Urinary bladder (tissue), 3 donors: ENCODE measurements at regions not wholly inside any gene's neighbourhood (a gene's known extent, or its start where the extent isn't known, plus 50 kb on each side); places are given as distances from the start of the nearest gene placed in this dataset.

ENCODE experiments used
- DNase-seq: peaks from one replicate; pipeline ENCODE4 v3.0.0-alpha.2; 2015; ENCODE audit errors: extremely low spot score
- H3K27ac ChIP-seq: one replicate; pipeline ENCODE4 v1.5.1; 2013; ENCODE audit warnings: low read depth, mild to moderate bottlenecking, moderate library complexity
- H3K36me3 ChIP-seq: one replicate; pipeline ENCODE4 v1.6.1; 2013; ENCODE audit warnings: mild to moderate bottlenecking, moderate library complexity; ENCODE audit not compliant: insufficient read depth
- H3K4me1 ChIP-seq: one replicate; pipeline ENCODE4 v1.6.1; 2013; ENCODE audit warnings: mild to moderate bottlenecking, moderate library complexity; ENCODE audit not compliant: insufficient read depth
- H3K4me3 ChIP-seq: one replicate; pipeline ENCODE4 v1.5.1; 2013; ENCODE audit warnings: low read depth, low read length
- WGBS: extraction: QIAGEN DNeasy Blood & Tissue Kit; methylation state at CpG from one replicate; pipeline ENCODE4 v1.1.7; 2013; 5-methylcytosine and 5-hydroxymethylcytosine counted together
- donor health status: healthy with polysubstance abuse.
- donor health status: healthy.

- Histone ChIP-seq H3K27ac (no peak overlapping the region), H3K36me3 (no peaks in the 10 kb centered on the region), H3K4me1 (no peaks in the 10 kb centered on the region), H3K4me3 (no peak overlapping the region)
- DNase-seq: no peak
- WGBS: 88% methylated on average over 6 of the region's 6 CpGs
Measured at GRCh38 chr6:4510317-4510716, 265.9 kb upstream of the CDYL start.

GRCh38 chr6:4509506-4509905 lies 266.7 kb upstream of the CDYL start:
- DNase-seq: no peak
- 84% methylated on average over 3 of the region's 3 CpGs for WGBS
- H3K4me3 ChIP-seq: no peak overlapping the region

DNA sequence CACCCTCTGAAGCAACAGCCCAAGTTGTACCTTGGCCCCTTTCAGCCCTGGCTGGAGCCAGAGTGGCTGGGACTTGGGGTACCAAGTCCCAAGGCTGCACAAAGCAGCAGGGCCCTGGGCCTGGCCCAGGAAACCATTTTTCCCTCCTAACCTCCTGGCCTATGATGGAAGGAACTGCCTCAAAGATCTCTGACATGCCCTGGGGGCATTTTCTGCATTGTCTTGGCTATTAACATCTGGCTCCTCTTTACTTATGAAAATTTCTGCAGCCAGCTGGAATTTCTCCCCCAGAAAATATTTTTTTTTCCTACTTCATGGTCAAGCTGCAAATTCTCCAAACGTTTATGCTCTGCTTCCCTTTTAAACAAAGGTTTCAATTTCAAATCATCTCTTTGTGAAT lies 269.4 kb upstream of the CDYL start:
- Histone ChIP-seq H3K36me3 (no peaks in the 10 kb centered on the region), H3K4me3 (no peak overlapping the region), H3K27ac (no peak overlapping the region), H3K4me1 (no peaks in the 10 kb centered on the region)
- 31% methylated on average over 1 of the region's 1 CpG for WGBS
- no peak for DNase-seq

More at GRCh38 chr6:4509506-4509905, 266.7 kb upstream of the CDYL start:
- Histone ChIP-seq H3K4me1 (no peaks in the 10 kb centered on the region), H3K36me3 (no peaks in the 10 kb centered on the region), H3K27ac (no peak overlapping the region)

DNA sequence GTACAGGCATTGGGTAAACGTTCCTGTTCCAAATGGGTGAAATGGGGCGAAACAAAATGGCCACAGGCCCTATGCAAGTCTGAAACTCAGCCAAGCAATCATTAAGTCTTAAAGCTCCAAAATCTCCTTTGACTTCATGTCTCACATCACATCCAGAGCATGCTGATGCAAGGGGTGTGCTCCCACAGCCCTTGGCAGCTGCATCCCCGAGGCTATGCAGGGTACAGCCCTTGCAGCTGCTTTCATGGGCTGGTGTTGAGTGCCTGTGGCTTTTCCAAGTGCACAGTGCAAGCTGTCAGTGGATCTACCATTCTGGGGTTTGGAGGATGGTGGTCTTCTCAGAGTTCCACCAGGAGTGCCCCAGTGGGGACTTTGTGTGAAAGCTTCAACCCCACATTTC lies 270.0 kb upstream of the CDYL start:
- DNase-seq: no peak
- WGBS: 77% methylated on average over 3 of the region's 3 CpGs
- Histone ChIP-seq H3K36me3 (no peaks in the 10 kb centered on the region), H3K4me1 (no peaks in the 10 kb centered on the region), H3K27ac (no peak overlapping the region), H3K4me3 (no peak overlapping the region)

DNA sequence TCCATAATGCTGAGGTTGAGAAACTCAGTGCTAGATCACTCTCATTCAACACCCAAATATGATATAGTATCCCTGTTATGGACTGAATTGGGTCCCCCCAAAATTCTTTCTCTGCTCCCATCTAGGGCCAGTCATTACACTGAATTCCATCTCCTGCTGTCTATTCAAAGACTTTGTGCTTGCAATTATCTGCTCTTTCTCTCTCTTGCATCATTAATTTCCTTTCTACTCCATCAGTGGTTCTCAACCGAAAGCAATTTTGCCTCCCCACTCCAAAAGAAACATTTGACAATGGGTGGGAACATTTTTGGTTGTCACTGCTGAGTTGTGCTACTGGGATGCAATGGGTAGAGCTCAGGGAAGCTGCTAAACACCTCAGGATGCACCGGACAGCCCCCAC lies 271.5 kb upstream of the CDYL start:
- 91% methylated on average over 2 of the region's 2 CpGs for WGBS
- DNase-seq: no peak

DNA sequence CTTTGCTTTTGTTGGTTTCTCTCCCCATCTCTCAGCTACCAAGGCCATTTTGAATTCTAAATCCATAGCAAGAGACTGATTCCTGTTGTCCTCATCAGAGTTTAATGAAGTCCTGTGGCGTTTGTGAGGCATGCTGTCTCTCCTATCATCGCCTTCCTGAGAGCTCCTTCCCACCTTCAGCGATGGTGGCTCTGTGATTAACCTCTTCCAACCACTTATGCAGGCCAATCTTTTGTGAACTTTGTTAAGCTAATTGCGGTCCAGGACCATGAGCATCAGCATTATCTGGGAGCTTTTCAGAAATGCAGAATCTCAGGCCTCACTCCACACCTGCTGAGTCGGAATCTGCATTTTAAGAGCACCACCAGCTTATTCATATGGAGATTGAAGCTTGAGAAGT lies 272.5 kb upstream of the CDYL start:
- Histone ChIP-seq H3K4me1 (no peaks in the 10 kb centered on the region), H3K4me3 (no peak overlapping the region), H3K27ac (no peak overlapping the region), H3K36me3 (no peaks in the 10 kb centered on the region)
- WGBS: 53% methylated on average over 5 of the region's 5 CpGs
- DNase-seq: no peak

More for the DNA sequence above, 271.5 kb upstream of the CDYL start:
- no peaks in the 10 kb centered on the region for H3K36me3 ChIP-seq
- no peaks in the 10 kb centered on the region for H3K4me1 ChIP-seq
- no peak overlapping the region for H3K4me3 ChIP-seq
- no peak overlapping the region for H3K27ac ChIP-seq

GRCh38 chr6:4496284-4496683 lies 279.9 kb upstream of the CDYL start:
- Histone ChIP-seq H3K4me3 (no peak overlapping the region), H3K36me3 (no peaks in the 10 kb centered on the region), H3K27ac (no peak overlapping the region), H3K4me1 (no peaks in the 10 kb centered on the region)
- WGBS: 90% methylated on average over 1 of the region's 1 CpG
- no peak for DNase-seq

GRCh38 chr6:4491501-4492260 lies 284.5 kb upstream of the CDYL start:
- no peak overlapping the region for H3K27ac ChIP-seq
- no peaks in the 10 kb centered on the region for H3K4me1 ChIP-seq
- no peak for DNase-seq
- no peak overlapping the region for H3K4me3 ChIP-seq
- no peaks in the 10 kb centered on the region for H3K36me3 ChIP-seq
- 86% methylated on average over 7 of the region's 7 CpGs for WGBS

DNA sequence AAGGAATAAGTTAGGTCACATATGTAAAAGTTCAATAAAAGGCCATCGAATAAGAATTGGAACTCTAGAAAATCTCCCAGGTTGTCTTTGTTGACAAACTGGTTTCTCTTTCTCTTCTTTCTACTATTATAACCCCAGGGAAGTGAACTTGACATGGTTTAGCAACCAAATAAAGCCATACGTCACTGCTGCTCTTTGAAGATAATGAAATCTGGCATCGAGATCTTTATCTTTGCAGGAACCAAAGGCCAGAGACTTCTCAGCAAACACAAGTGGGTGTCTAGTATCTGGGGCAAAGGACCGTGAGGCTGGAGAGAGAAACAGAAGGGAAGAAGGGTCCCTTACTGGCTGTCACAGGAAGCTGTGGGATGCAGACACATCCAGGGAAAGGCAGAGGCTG lies 286.7 kb upstream of the CDYL start:
- no peaks in the 10 kb centered on the region for H3K4me1 ChIP-seq
- H3K27ac ChIP-seq: no peak overlapping the region
- 64% methylated on average over 4 of the region's 4 CpGs for WGBS
- no peak overlapping the region for H3K4me3 ChIP-seq
- no peaks in the 10 kb centered on the region for H3K36me3 ChIP-seq
- DNase-seq: no peak

GRCh38 chr6:4488389-4488788 lies 287.8 kb upstream of the CDYL start:
- no peak overlapping the region for H3K27ac ChIP-seq
- H3K36me3 ChIP-seq: no peaks in the 10 kb centered on the region
- WGBS: 94% methylated on average over 3 of the region's 3 CpGs
- no peak for DNase-seq
- no peaks in the 10 kb centered on the region for H3K4me1 ChIP-seq
- no peak overlapping the region for H3K4me3 ChIP-seq

DNA sequence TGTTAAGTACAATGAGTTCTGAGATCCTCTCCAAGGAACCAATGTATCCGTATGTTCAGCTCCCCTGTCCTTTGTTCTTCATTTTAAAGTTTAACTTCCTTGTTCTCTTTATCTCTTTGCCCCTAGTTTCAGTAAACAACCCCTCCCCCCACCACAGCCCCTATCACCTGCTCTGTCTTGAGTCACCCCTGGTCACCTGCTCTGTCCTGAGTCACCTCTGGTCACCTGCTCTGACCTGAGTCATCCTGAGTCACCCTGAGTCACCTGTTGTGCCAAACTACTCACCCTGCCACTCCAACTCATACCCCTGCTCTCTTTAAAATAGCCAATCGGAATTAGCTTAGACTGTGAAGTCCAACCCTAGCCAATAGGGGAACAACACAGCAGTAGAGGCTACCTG lies 288.7 kb upstream of the CDYL start:
- no peaks in the 10 kb centered on the region for H3K4me1 ChIP-seq
- no peak for DNase-seq
- no peak overlapping the region for H3K27ac ChIP-seq
- no peaks in the 10 kb centered on the region for H3K36me3 ChIP-seq
- H3K4me3 ChIP-seq: no peak overlapping the region
- 91% methylated on average over 2 of the region's 2 CpGs for WGBS

DNA sequence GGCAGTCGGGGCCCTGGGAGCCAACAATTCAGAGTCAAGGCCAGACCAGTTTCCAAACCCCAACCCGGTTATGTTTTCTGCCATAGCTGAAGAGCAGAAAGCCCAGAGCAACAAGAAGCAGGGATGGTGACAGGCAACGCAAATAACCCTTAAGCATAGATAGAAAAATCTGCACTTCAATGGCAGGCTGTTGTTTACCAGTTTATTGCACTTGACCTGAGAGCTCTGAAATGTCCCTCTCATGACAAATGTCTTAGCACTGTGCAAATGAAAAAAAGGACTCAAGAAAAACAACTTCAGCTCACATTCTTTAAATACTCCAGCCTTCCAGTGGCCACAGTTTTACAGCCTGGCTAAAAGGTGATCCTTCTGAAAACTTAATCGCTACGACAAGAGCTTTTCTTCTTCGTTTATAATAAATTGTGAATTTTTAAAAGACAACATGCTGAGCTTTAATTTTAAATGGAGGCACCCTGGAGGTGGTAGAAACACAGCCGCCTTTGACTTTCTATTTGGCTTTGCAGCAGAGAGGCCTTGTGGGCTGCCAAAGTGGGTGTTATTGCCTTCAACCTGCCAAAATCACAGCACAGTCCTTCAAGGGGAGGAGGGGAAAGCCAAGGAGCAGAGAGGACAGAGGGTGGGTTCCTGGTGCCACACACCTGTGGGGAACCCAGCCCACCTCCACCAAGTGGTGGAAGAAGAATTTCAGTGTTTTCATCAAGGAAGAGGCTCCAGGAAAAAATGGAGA lies 289.5 kb upstream of the CDYL start:
- no peak overlapping the region for H3K4me3 ChIP-seq
- WGBS: 52% methylated on average over 7 of the region's 7 CpGs
- H3K27ac ChIP-seq: no peak overlapping the region
- H3K36me3 ChIP-seq: no peaks in the 10 kb centered on the region
- no peak for DNase-seq
- H3K4me1 ChIP-seq: no peaks in the 10 kb centered on the region

DNA sequence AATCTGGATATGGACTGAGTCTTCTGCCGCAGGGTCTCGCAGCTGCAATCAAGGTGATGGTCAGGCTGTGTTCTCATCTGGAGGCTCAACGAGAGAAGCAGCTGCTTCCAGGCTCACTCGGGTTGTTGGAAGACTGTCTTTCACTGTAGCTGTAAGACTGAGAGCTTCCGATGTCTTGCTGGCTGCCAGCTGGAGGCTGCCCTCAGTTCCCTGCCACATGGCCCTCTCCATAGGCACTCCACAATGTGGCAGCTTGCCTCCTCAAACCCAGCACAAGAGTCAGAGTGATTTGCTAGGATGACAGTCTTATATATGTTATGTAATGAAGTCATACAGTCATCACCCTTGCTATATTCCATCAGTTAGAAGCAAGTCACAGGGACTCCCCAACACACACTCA lies 290.5 kb upstream of the CDYL start:
- H3K4me3 ChIP-seq: no peak overlapping the region
- H3K27ac ChIP-seq: no peak overlapping the region
- no peak for DNase-seq
- no peaks in the 10 kb centered on the region for H3K4me1 ChIP-seq
- WGBS: 90% methylated on average over 5 of the region's 5 CpGs
- no peaks in the 10 kb centered on the region for H3K36me3 ChIP-seq

DNA sequence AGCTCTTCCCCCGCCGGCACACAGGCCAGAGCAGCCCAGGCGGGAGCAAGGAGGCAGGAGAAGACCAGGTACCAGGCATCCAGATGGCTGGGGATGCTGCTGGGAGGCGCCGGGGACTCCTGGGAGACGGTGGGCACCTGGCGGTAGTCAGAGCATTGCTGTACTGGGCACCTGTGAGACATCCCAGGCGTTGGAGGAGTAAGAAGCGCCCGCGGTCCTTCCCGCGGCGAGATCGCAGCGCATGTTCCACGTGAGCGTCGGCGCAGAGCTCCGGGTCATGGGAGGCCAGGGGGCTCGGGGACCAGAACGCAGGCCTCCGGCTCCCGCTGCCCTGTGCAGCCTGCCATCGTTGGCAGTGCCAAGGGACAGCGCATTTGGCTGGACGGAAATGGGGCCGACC lies 293.7 kb upstream of the CDYL start:
- WGBS: 96% methylated on average over 29 of the region's 29 CpGs
- no peak overlapping the region for H3K27ac ChIP-seq
- no peak overlapping the region for H3K4me3 ChIP-seq
- H3K4me1 ChIP-seq: no peaks in the 10 kb centered on the region
- DNase-seq: no peak
- no peaks in the 10 kb centered on the region for H3K36me3 ChIP-seq
